ENCODE measurements at regions not wholly inside any gene's neighbourhood (a gene's known extent, or its start where the extent isn't known, plus 50 kb on each side); places are given as distances from the start of the nearest gene placed in this dataset.

- Histone ChIP-seq H3K4me2 (ENCODE audit: insufficient read depth, low read length) (no peak overlapping the region), H3K9me3 (ENCODE audit: low read depth, low read length) (no peaks in the 10 kb centered on the region), H3K4me3 (ENCODE audit: insufficient read depth, low read length) (no peak overlapping the region), H3K27ac (ENCODE audit: low read depth, low read length) (no peak overlapping the region), H3K36me3 (ENCODE audit: insufficient read depth, low read length) (no peaks in the 10 kb centered on the region), H2AFZ (ENCODE audit: low read length) (no peak overlapping the region), H4K20me1 (ENCODE audit: insufficient read depth, low read length) (no peaks in the 10 kb centered on the region), H3K79me2 (ENCODE audit: insufficient read depth, low read length) (no peaks in the 10 kb centered on the region), H3K27me3 (ENCODE audit: insufficient read depth, low read length) (no peaks in the 10 kb centered on the region), H3K4me1 (ENCODE audit: insufficient read depth, low read length) (no peaks in the 10 kb centered on the region)
- no peak for DNase-seq (ENCODE audit: insufficient read length, low spot score, missing footprints)
- TF ChIP-seq CTCF (IDR thresholded peaks at IDR 0.05; ENCODE audit: extremely low read depth, low read depth, low read length) = no peak
These were observed 2097.1 kb downstream of the MAT2B start for GRCh38 chr5:165602529-165602928.

- H3K27ac ChIP-seq (ENCODE audit: low read depth, low read length) = no peak overlapping the region
- no peaks in the 10 kb centered on the region for H3K4me1 ChIP-seq (ENCODE audit: insufficient read depth, low read length)
- no peaks in the 10 kb centered on the region for H3K9me3 ChIP-seq (ENCODE audit: low read depth, low read length)
- H2AFZ ChIP-seq (ENCODE audit: low read length) = no peak overlapping the region
- no peak overlapping the region for H3K4me3 ChIP-seq (ENCODE audit: insufficient read depth, low read length)
- DNase-seq (ENCODE audit: insufficient read length, low spot score, missing footprints) = no peak
- H3K36me3 ChIP-seq (ENCODE audit: insufficient read depth, low read length) = no peaks in the 10 kb centered on the region
- no peaks in the 10 kb centered on the region for H3K27me3 ChIP-seq (ENCODE audit: insufficient read depth, low read length)
- no peaks in the 10 kb centered on the region for H4K20me1 ChIP-seq (ENCODE audit: insufficient read depth, low read length)
- TF ChIP-seq CTCF (IDR thresholded peaks at IDR 0.05; ENCODE audit: extremely low read depth, low read depth, low read length) = no peak
- H3K79me2 ChIP-seq (ENCODE audit: insufficient read depth, low read length) = no peaks in the 10 kb centered on the region
- no peak overlapping the region for H3K4me2 ChIP-seq (ENCODE audit: insufficient read depth, low read length)
These were observed 2101.6 kb downstream of the MAT2B start for GRCh38 chr5:165607026-165607425.

GRCh38 chr5:165609871-165610270 is 2104.5 kb downstream of the MAT2B start:
- no peak for DNase-seq (ENCODE audit: insufficient read length, low spot score, missing footprints)
- no peak for TF ChIP-seq CTCF (IDR thresholded peaks at IDR 0.05; ENCODE audit: extremely low read depth, low read depth, low read length)
- Histone ChIP-seq H4K20me1 (ENCODE audit: insufficient read depth, low read length) (no peaks in the 10 kb centered on the region), H3K4me3 (ENCODE audit: insufficient read depth, low read length) (no peak overlapping the region), H3K9me3 (ENCODE audit: low read depth, low read length) (no peaks in the 10 kb centered on the region), H2AFZ (ENCODE audit: low read length) (no peak overlapping the region), H3K79me2 (ENCODE audit: insufficient read depth, low read length) (no peaks in the 10 kb centered on the region), H3K4me2 (ENCODE audit: insufficient read depth, low read length) (no peak overlapping the region), H3K4me1 (ENCODE audit: insufficient read depth, low read length) (no peaks in the 10 kb centered on the region), H3K27ac (ENCODE audit: low read depth, low read length) (no peak overlapping the region), H3K27me3 (ENCODE audit: insufficient read depth, low read length) (no peaks in the 10 kb centered on the region), H3K36me3 (ENCODE audit: insufficient read depth, low read length) (no peaks in the 10 kb centered on the region)

GRCh38 chr5:165616490-165617405 is 2111.3 kb downstream of the MAT2B start:
- no peak for TF ChIP-seq CTCF (IDR thresholded peaks at IDR 0.05; ENCODE audit: extremely low read depth, low read depth, low read length)
- H3K36me3 ChIP-seq (ENCODE audit: insufficient read depth, low read length) = no peaks in the 10 kb centered on the region
- no peaks in the 10 kb centered on the region for H3K79me2 ChIP-seq (ENCODE audit: insufficient read depth, low read length)
- H3K4me3 ChIP-seq (ENCODE audit: insufficient read depth, low read length) = no peak overlapping the region
- no peaks in the 10 kb centered on the region for H3K9me3 ChIP-seq (ENCODE audit: low read depth, low read length)
- no peaks in the 10 kb centered on the region for H4K20me1 ChIP-seq (ENCODE audit: insufficient read depth, low read length)
- H3K27me3 ChIP-seq (ENCODE audit: insufficient read depth, low read length) = no peaks in the 10 kb centered on the region
- H3K4me1 ChIP-seq (ENCODE audit: insufficient read depth, low read length) = no peaks in the 10 kb centered on the region
- no peak overlapping the region for H2AFZ ChIP-seq (ENCODE audit: low read length)
- DNase-seq (ENCODE audit: insufficient read length, low spot score, missing footprints) = no peak
- no peak overlapping the region for H3K4me2 ChIP-seq (ENCODE audit: insufficient read depth, low read length)
- no peak overlapping the region for H3K27ac ChIP-seq (ENCODE audit: low read depth, low read length)
